ENCODE measurements at regions not wholly inside any gene's neighbourhood (a gene's known extent, or its start where the extent isn't known, plus 50 kb on each side); places are given as distances from the start of the nearest gene placed in this dataset.

DNA sequence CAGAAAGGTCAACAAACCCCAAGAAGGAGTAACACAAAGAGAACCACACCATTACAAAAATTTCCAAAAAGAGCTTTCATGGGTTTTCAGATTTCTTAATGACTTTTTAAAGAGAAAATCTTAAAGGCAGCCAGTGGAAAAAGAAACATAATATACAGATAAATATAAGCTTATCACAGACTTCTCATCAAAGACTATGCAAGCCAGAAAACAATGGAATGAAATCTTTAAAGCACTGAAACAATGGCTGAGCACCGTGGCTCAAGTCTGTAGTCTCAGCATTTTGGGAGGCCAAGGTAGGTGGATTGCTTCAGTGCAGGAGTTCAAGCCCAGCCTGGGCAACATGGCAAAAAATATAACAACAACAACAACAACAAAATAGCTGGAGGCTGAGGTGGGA lies 237.4 kb downstream of the CYP26B1 start:
- Histone ChIP-seq H3K4me1 (ENCODE audit: control insufficient read depth, insufficient read depth, low read length, poor library complexity, severe bottlenecking) (no peaks in the 10 kb centered on the region), H3K36me3 (ENCODE audit: control insufficient read depth, insufficient read depth, low read length) (no peaks in the 10 kb centered on the region), H3K9me3 (ENCODE audit: control insufficient read depth, low read length) (peaks cover 8% of the 10 kb centered on the region), H3K4me3 (ENCODE audit: extremely low read depth, insufficient read depth, low read length, poor library complexity, severe bottlenecking) (no peak overlapping the region), H3K27ac (ENCODE audit: low read depth, low read length, severe bottlenecking) (no peak overlapping the region)
- WGBS, 2 experiments (ENCODE audit: insufficient coverage in 2 of 2), result 86% methylated on average over 1 of the region's 1 CpG; no CpG with 5 or more reads in 1 of the 2 experiments

DNA sequence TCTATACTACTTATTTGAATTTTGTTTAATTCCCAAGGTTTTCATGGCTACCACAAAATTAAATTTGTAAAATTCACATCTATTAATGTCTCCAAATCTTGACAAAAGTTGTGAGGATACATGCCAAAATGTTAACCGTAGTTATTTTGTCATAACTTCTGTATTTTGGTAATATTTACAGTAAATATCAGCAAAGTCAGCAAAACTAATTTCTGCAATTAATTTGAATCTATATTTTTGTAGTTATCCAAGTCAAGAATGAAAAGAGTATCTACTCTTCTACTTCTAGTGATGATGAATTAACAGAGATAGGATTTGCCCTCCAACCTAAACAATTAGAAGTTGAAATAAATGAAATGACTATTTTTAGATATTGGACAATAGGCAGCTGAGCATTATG lies 238.9 kb downstream of the CYP26B1 start:
- H3K36me3 ChIP-seq (ENCODE audit: control insufficient read depth, insufficient read depth, low read length), result no peaks in the 10 kb centered on the region
- peaks cover 8% of the 10 kb centered on the region for H3K9me3 ChIP-seq (ENCODE audit: control insufficient read depth, low read length)
- WGBS, 2 experiments (ENCODE audit: insufficient coverage in 2 of 2), result no CpG with 5 or more reads among the region's 1 CpG
- H3K4me1 ChIP-seq (ENCODE audit: control insufficient read depth, insufficient read depth, low read length, poor library complexity, severe bottlenecking), result no peaks in the 10 kb centered on the region
- no peak overlapping the region for H3K27ac ChIP-seq (ENCODE audit: low read depth, low read length, severe bottlenecking)
- no peak overlapping the region for H3K4me3 ChIP-seq (ENCODE audit: extremely low read depth, insufficient read depth, low read length, poor library complexity, severe bottlenecking)

DNA sequence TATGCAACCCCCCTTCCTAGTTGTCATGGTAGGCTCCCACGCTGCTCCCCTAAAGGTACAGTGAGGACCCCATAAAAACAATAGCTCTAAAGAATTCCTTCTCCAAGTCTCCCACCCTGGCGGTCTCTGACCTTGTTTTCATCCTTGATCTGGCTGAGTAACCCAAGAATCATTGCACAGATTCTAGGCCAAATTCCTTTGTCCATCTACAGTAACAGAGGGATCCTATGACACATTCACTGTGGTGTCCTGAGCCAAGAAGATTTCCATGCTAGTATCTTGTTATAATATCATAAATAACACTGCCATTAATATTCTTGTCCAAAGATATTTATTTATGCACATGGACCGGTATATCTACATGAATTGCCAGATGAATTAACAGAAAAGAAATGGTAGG lies 240.2 kb downstream of the CYP26B1 start:
- no peak overlapping the region for H3K4me3 ChIP-seq (ENCODE audit: extremely low read depth, insufficient read depth, low read length, poor library complexity, severe bottlenecking)
- no peaks in the 10 kb centered on the region for H3K4me1 ChIP-seq (ENCODE audit: control insufficient read depth, insufficient read depth, low read length, poor library complexity, severe bottlenecking)
- no peak overlapping the region for H3K27ac ChIP-seq (ENCODE audit: low read depth, low read length, severe bottlenecking)
- H3K36me3 ChIP-seq (ENCODE audit: control insufficient read depth, insufficient read depth, low read length), result no peaks in the 10 kb centered on the region
- H3K9me3 ChIP-seq (ENCODE audit: control insufficient read depth, low read length), result peaks cover 8% of the 10 kb centered on the region
- WGBS, 2 experiments (ENCODE audit: insufficient coverage in 2 of 2), result 89 to 91% methylated on average over 2 to 3 of the region's 3 CpGs

DNA sequence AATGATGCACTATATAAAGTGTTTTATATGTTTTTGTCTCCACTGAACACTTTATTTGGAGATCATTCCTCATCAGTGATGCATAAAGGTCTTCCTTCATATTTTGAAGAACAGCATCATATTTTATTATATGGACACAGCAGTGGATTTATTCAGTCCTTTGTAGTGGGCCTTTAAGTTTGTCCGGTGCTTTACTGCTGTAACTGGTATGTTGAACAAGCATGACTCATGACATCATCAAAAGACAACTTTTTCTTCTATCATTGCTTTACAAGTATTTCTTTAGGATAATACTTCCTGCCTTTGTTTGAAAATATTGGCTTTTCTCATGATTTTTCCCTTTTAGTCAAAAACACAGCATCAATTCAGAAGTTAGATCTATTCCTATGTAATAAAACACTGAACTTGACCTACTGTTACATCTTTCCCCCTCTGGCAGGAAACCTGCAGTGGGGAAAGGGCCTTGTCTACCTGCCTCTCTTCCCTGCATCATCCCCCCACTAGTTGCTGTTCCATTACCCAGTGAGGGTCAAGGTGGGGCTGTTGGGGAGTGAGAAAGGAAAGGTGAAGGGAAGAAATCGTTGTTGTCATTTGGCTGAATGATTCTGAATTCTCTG lies 241.2 kb downstream of the CYP26B1 start:
- peaks cover 8% of the 10 kb centered on the region for H3K9me3 ChIP-seq (ENCODE audit: control insufficient read depth, low read length)
- no peak overlapping the region for H3K27ac ChIP-seq (ENCODE audit: low read depth, low read length, severe bottlenecking)
- H3K36me3 ChIP-seq (ENCODE audit: control insufficient read depth, insufficient read depth, low read length), result no peaks in the 10 kb centered on the region
- WGBS, 2 experiments (ENCODE audit: insufficient coverage in 2 of 2), result 75 to 100% methylated on average over 1 of the region's 2 CpGs
- no peak overlapping the region for H3K4me3 ChIP-seq (ENCODE audit: extremely low read depth, insufficient read depth, low read length, poor library complexity, severe bottlenecking)
- no peaks in the 10 kb centered on the region for H3K4me1 ChIP-seq (ENCODE audit: control insufficient read depth, insufficient read depth, low read length, poor library complexity, severe bottlenecking)

DNA sequence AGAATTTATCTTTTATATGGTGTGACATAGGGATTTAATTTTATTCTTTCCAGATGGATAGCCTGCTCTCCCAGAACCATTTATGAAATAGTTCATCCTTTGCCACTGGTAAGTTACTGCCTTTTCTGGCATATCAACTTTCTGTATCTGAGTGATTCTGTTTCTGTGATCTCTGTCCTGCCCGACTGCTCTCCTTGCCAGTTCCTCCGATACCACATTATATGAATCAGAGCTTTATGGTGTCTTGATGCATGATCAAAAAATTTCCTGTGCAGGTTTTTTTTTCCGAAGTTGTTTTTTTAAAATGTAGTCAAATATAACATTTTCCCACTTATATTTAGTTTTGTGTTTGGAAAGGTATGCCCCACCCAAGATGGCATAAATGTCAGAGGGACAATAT lies 242.5 kb downstream of the CYP26B1 start:
- WGBS, 2 experiments (ENCODE audit: insufficient coverage in 2 of 2), result no CpG with 5 or more reads among the region's 3 CpGs
- H3K4me1 ChIP-seq (ENCODE audit: control insufficient read depth, insufficient read depth, low read length, poor library complexity, severe bottlenecking), result no peaks in the 10 kb centered on the region
- peaks cover 8% of the 10 kb centered on the region for H3K9me3 ChIP-seq (ENCODE audit: control insufficient read depth, low read length)
- no peak overlapping the region for H3K27ac ChIP-seq (ENCODE audit: low read depth, low read length, severe bottlenecking)
- H3K36me3 ChIP-seq (ENCODE audit: control insufficient read depth, insufficient read depth, low read length), result no peaks in the 10 kb centered on the region
- no peak overlapping the region for H3K4me3 ChIP-seq (ENCODE audit: extremely low read depth, insufficient read depth, low read length, poor library complexity, severe bottlenecking)

DNA sequence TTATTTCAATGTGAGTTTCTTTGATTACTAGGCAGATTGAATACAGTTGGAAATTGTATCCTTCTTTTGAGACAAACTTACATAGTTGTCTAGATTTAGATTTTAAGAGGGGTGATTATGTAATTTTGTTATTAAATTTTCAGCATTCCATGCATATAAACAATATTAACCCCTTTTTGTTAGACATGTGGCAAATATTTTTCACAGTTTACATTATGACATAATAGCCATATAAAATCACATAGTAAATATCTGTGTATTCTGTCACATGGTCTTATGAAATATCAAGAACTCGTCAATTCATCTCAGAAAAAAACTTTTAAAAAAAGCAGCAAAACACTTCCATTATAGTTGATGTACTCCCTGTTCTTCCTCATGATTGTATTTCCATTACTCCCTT lies 243.8 kb downstream of the CYP26B1 start:
- Histone ChIP-seq H3K4me1 (ENCODE audit: control insufficient read depth, insufficient read depth, low read length, poor library complexity, severe bottlenecking) (no peaks in the 10 kb centered on the region), H3K36me3 (ENCODE audit: control insufficient read depth, insufficient read depth, low read length) (no peaks in the 10 kb centered on the region), H3K9me3 (ENCODE audit: control insufficient read depth, low read length) (no peaks in the 10 kb centered on the region), H3K27ac (ENCODE audit: low read depth, low read length, severe bottlenecking) (no peak overlapping the region), H3K4me3 (ENCODE audit: extremely low read depth, insufficient read depth, low read length, poor library complexity, severe bottlenecking) (no peak overlapping the region)
- 78% methylated on average over 1 of the region's 1 CpG; no CpG with 5 or more reads in 1 of the 2 experiments for WGBS, 2 experiments (ENCODE audit: insufficient coverage in 2 of 2)

DNA sequence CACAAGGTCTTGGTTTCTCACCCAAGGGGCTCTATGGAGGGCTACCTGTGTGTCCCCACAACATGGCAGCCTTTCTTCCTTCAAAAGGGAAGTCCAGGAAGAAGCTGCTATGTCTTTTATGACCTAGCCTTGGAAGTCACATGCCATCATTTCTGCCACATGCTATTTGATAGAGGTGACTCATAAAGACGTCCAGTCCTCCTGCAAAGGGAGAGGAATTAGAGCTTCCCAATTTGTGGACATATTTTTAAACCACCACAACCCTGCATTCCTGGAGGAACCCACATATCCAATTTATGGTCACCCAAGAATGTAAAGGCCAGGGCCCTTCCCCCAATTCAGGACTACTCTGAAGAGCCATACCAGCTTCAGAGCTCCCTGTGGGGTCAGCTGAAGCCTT lies 246.2 kb downstream of the CYP26B1 start:
- Histone ChIP-seq H3K9me3 (ENCODE audit: control insufficient read depth, low read length) (no peaks in the 10 kb centered on the region), H3K4me3 (ENCODE audit: extremely low read depth, insufficient read depth, low read length, poor library complexity, severe bottlenecking) (no peak overlapping the region), H3K27ac (ENCODE audit: low read depth, low read length, severe bottlenecking) (no peak overlapping the region), H3K4me1 (ENCODE audit: control insufficient read depth, insufficient read depth, low read length, poor library complexity, severe bottlenecking) (no peaks in the 10 kb centered on the region), H3K36me3 (ENCODE audit: control insufficient read depth, insufficient read depth, low read length) (no peaks in the 10 kb centered on the region)
- 100% methylated on average over 1 of the region's 1 CpG; no CpG with 5 or more reads in 1 of the 2 experiments for WGBS, 2 experiments (ENCODE audit: insufficient coverage in 2 of 2)

DNA sequence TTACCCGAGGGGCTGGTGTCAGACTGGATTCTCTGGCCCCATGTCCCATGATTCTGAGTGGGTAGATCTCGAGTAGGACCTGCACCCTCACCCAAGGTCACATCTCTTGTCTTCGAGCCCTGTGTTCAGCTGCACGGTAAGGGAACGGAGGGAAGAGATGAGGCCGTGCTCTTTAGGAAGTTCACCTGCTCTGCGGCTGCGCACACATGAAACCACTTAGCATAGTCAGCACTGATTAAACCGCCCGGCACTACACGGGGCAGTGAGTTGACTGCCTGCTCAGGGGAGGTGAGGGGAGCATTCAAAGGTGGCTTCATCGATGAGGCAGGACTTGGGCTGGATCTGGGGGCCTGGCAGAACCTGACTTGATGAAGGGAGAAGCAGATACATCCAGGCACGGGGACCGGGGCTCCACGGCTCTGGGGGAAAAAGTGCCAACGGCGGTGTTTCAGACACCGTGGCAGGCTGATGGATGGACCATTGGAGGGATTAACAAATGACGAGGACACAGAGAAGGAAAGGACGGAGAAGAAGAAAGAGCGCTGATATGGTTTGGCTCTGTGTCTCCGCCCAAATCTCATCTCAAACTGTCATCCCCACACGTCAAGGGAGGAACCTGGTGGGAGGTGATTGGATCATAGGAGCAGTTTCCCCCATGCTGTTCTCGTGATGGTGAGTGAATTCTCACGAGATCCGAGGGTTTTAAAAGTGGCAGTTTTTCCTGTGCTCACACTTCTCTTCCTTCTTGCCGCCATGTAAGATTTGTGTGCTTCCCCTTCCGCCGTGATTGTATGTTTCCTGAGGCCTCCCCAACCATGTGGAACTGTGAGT lies 248.6 kb downstream of the CYP26B1 start:
- Histone ChIP-seq H3K36me3 (ENCODE audit: control insufficient read depth, insufficient read depth, low read length) (no peaks in the 10 kb centered on the region), H3K27ac (ENCODE audit: low read depth, low read length, severe bottlenecking) (no peak overlapping the region), H3K4me3 (ENCODE audit: extremely low read depth, insufficient read depth, low read length, poor library complexity, severe bottlenecking) (no peak overlapping the region), H3K9me3 (ENCODE audit: control insufficient read depth, low read length) (no peaks in the 10 kb centered on the region), H3K4me1 (ENCODE audit: control insufficient read depth, insufficient read depth, low read length, poor library complexity, severe bottlenecking) (no peaks in the 10 kb centered on the region)
- 88 to 91% methylated on average over 25 of the region's 29 CpGs for WGBS, 2 experiments (ENCODE audit: insufficient coverage in 2 of 2)

DNA sequence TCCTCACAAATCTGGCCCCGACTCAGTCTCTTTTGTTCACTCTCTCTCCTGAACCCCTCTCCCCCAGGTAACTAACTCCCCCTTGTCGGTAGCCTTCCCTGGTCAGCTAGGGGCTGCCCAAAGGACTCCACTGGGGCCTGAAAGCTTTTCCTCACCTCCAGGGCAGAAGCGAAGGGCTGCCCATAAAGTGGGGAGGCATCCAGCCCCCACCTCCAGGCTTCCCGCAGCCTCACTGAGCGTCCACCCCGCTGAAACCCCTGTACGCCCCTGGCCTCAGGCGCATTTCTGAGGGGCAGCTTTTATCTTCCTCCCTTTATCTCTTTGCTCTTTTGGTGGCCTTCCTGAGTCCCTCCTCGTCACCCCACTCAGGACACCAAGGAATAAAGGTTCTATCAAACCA lies 249.3 kb downstream of the CYP26B1 start:
- no peak overlapping the region for H3K4me3 ChIP-seq (ENCODE audit: extremely low read depth, insufficient read depth, low read length, poor library complexity, severe bottlenecking)
- WGBS, 2 experiments (ENCODE audit: insufficient coverage in 2 of 2), result 87 to 93% methylated on average over 7 to 8 of the region's 9 CpGs
- H3K27ac ChIP-seq (ENCODE audit: low read depth, low read length, severe bottlenecking), result no peak overlapping the region
- no peaks in the 10 kb centered on the region for H3K36me3 ChIP-seq (ENCODE audit: control insufficient read depth, insufficient read depth, low read length)
- H3K4me1 ChIP-seq (ENCODE audit: control insufficient read depth, insufficient read depth, low read length, poor library complexity, severe bottlenecking), result no peaks in the 10 kb centered on the region
- no peaks in the 10 kb centered on the region for H3K9me3 ChIP-seq (ENCODE audit: control insufficient read depth, low read length)

DNA sequence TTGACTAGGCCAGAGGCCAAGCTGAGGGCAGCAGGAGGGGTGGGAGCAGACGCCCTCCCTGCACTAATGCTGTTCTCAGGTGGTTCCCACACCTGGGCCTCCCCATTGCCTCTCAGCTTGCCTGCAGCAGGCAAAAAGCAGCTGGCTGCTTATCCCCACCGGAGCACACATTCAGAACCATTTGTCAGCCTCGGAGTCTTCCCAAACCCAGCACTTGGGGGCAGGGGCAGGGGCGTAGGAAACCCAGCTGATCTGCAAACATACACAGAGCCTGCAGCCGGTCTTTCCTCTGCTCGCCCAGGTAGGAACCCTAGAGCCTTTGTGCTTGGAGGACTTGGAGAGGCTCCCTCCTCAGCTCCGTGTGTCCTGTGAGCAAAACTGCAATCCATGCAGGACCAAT lies 249.8 kb downstream of the CYP26B1 start:
- Histone ChIP-seq H3K27ac (ENCODE audit: low read depth, low read length, severe bottlenecking) (no peak overlapping the region), H3K36me3 (ENCODE audit: control insufficient read depth, insufficient read depth, low read length) (no peaks in the 10 kb centered on the region), H3K4me1 (ENCODE audit: control insufficient read depth, insufficient read depth, low read length, poor library complexity, severe bottlenecking) (no peaks in the 10 kb centered on the region), H3K9me3 (ENCODE audit: control insufficient read depth, low read length) (no peaks in the 10 kb centered on the region), H3K4me3 (ENCODE audit: extremely low read depth, insufficient read depth, low read length, poor library complexity, severe bottlenecking) (no peak overlapping the region)
- WGBS, 2 experiments (ENCODE audit: insufficient coverage in 2 of 2), result 74 to 85% methylated on average over 5 to 6 of the region's 7 CpGs

DNA sequence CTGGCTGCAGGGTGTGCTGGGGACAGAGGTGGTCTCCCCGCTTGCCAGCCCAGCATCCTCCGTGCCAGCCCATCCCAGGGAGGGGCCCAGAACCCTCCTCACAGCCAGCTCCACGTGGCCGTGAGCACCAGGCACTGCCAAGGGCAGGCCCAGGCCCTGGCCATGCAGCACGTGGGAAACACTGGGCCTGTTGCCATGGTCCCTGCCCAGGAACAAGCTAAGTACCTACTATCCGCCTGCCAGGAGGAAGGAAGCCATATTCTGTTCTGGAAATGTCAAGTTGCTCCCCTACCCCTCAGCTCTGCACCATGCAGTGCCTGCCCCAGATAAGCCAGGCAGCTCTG lies 250.6 kb downstream of the CYP26B1 start:
- Histone ChIP-seq H3K9me3 (ENCODE audit: control insufficient read depth, low read length) (no peaks in the 10 kb centered on the region), H3K27ac (ENCODE audit: low read depth, low read length, severe bottlenecking) (no peak overlapping the region), H3K4me3 (ENCODE audit: extremely low read depth, insufficient read depth, low read length, poor library complexity, severe bottlenecking) (no peak overlapping the region), H3K4me1 (ENCODE audit: control insufficient read depth, insufficient read depth, low read length, poor library complexity, severe bottlenecking) (no peaks in the 10 kb centered on the region), H3K36me3 (ENCODE audit: control insufficient read depth, insufficient read depth, low read length) (no peaks in the 10 kb centered on the region)
- 78 to 90% methylated on average over 4 to 6 of the region's 6 CpGs for WGBS, 2 experiments (ENCODE audit: insufficient coverage in 2 of 2)
